SW 1271 (cell line): ENCODE measurements at regions not wholly inside any gene's neighbourhood (a gene's known extent, or its start where the extent isn't known, plus 50 kb on each side); places are given as distances from the start of the nearest gene placed in this dataset.

Experiments
- DNase-seq, 2 experiments: peaks; one replicate each; lab custom pipeline; 2025; lab: John Stamatoyannopoulos, UW

- no peak for DNase-seq
Observed at GRCh38 chr4:136283977-136284376, 1248.3 kb downstream of the PCDH18 start.

- no peak for DNase-seq
Observed at GRCh38 chr4:136281889-136282288, 1250.4 kb downstream of the PCDH18 start.

GRCh38 chr4:136281307-136281706 is 1251.0 kb downstream of the PCDH18 start:
- DNase-seq: no peak

GRCh38 chr4:136277741-136278140 is 1254.6 kb downstream of the PCDH18 start:
- DNase-seq: no peak

GRCh38 chr4:136246876-136247275 is 1285.4 kb downstream of the PCDH18 start:
- DNase-seq: no peak

GRCh38 chr4:136241221-136241986 is 1290.9 kb downstream of the PCDH18 start:
- no peak for DNase-seq

- no peak for DNase-seq
Observed at GRCh38 chr4:136227315-136227714, 1305.0 kb downstream of the PCDH18 start.

- no peak for DNase-seq
Observed at GRCh38 chr4:136219592-136220125, 1312.6 kb downstream of the PCDH18 start.

GRCh38 chr4:136203199-136203598 is 1329.1 kb downstream of the PCDH18 start:
- DNase-seq: no peak

- no peak for DNase-seq
Observed at GRCh38 chr4:136198358-136198757, 1333.9 kb downstream of the PCDH18 start.

GRCh38 chr4:136194962-136195361 is 1337.3 kb downstream of the PCDH18 start:
- DNase-seq: no peak

GRCh38 chr4:136186650-136187049 is 1345.6 kb downstream of the PCDH18 start:
- no peak for DNase-seq

GRCh38 chr4:136183513-136183912 is 1348.8 kb downstream of the PCDH18 start:
- DNase-seq: no peak

GRCh38 chr4:136156947-136157346 is 1375.3 kb downstream of the PCDH18 start:
- no peak for DNase-seq

- no peak for DNase-seq
Observed at GRCh38 chr4:136150046-136150445, 1382.2 kb downstream of the PCDH18 start.

- no peak for DNase-seq
Observed at GRCh38 chr4:136136601-136137000, 1395.7 kb downstream of the PCDH18 start.

- no peak for DNase-seq
Observed at GRCh38 chr4:136124251-136124745, 1408.0 kb downstream of the PCDH18 start.

- no peak for DNase-seq
Observed at GRCh38 chr4:136121426-136121825, 1410.9 kb downstream of the PCDH18 start.

GRCh38 chr4:136113921-136114320 is 1418.4 kb downstream of the PCDH18 start:
- DNase-seq: no peak

- no peak for DNase-seq
Observed at GRCh38 chr4:136112116-136112515, 1420.2 kb downstream of the PCDH18 start.

- DNase-seq: no peak
Observed at GRCh38 chr4:136106753-136107152, 1425.5 kb downstream of the PCDH18 start.

GRCh38 chr4:136103616-136104015 is 1428.7 kb downstream of the PCDH18 start:
- DNase-seq: no peak

GRCh38 chr4:136097676-136098075 is 1434.6 kb downstream of the PCDH18 start:
- DNase-seq: no peak
